Breast epithelium (tissue), 3 donors: ENCODE measurements at regions not wholly inside any gene's neighbourhood (a gene's known extent, or its start where the extent isn't known, plus 50 kb on each side); places are given as distances from the start of the nearest gene placed in this dataset.

Experiments used
- CTCF ChIP-seq, 3 donors: fragments of 450-650 bp; IDR thresholded peaks; one replicate each; pipeline ENCODE4 v1.5.1; 2016 to 2017; ENCODE audit warnings: antibody characterized with exemption in 3 of 3, mild to moderate bottlenecking in 3 of 3, moderate library complexity in 3 of 3
- POLR2AphosphoS5 ChIP-seq, 3 donors: sonication (generic); formaldehyde crosslinking; IDR thresholded peaks; one replicate each; pipeline ENCODE4 v1.6.1; 2017; ENCODE audit warnings: antibody characterized with exemption in 3 of 3

GRCh38 chr1:188672153-188672552, 1805.5 kb downstream of the BRINP3 start:
- TF ChIP-seq CTCF (IDR thresholded peaks at IDR 0.05) (no peak), POLR2AphosphoS5 (IDR thresholded peaks at IDR 0.05) (no peak)
